ENCODE measurements at regions not wholly inside any gene's neighbourhood (a gene's known extent, or its start where the extent isn't known, plus 50 kb on each side); places are given as distances from the start of the nearest gene placed in this dataset.

- peak in 5 of 6 experiments; percentile 29 to 62 (median 52) for TF ChIP-seq CTCF (IDR thresholded peaks at IDR 0.05)
- no peak for TF ChIP-seq POLR2A (IDR thresholded peaks at IDR 0.05)
Measured at GRCh38 chr2:20106746-20107145, 55.3 kb upstream of the LAPTM4A start.
